ENCODE measurements at regions not wholly inside any gene's neighbourhood (a gene's known extent, or its start where the extent isn't known, plus 50 kb on each side); places are given as distances from the start of the nearest gene placed in this dataset.
A peak's percentile ranks its signal among the peaks of the same experiment; 100 is the strongest.
"Not testable (repeated sequence)": the region's sequence is repeated elsewhere in the genome, so short reads cannot be mapped to it uniquely, and the experiment has no call there.

DNA sequence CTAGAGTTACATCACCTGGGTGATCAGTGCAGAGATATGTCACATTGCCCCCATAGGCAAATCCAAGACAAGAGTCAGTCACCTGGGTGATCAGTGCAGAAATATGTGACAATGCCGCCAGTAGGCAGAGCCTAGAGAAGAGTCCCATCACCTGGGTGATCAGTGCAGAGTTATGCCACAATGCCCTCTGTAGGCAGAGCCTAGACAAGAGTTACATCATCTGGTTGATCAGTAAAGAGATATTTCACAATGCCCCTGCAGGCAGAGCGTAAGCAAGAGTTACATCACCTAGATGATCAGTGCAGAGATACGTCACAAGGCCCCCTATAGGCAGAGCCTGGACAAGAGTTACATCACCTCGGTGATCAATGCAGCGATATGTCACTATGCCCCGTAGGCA is 63.3 kb upstream of the FRG2B start:
- CTCF ChIA-PET; H3K36me3 Mint-ChIP-seq; intact Hi-C loops (cut with micrococcal nuclease); POLR2A ChIA-PET; H3K27me3 ChIP-seq (ENCODE audit: control insufficient read depth in 2 of 2, insufficient read depth in 2 of 2, low read length in 2 of 2); ATAC-seq; H3K4me3 Mint-ChIP-seq; H3K27ac ChIP-seq (ENCODE audit: low read depth, low read length); H3K4me3 ChIP-seq (ENCODE audit: low read length); H3K4me1 ChIP-seq (ENCODE audit: control insufficient read depth in 2 of 2, insufficient read depth in 2 of 2, low read length in 2 of 2); H3K4me1 Mint-ChIP-seq; H3K9me3 ChIP-seq (ENCODE audit: control insufficient read depth in 2 of 3, low read length in 3 of 3); H3K27ac Mint-ChIP-seq; H3K9me3 Mint-ChIP-seq; H3K27me3 Mint-ChIP-seq; H3K36me3 ChIP-seq (ENCODE audit: control insufficient read depth in 2 of 3, insufficient read depth in 3 of 3, low read length in 3 of 3): not testable (repeated sequence)
- DNase-seq = peak in 1 of 9 donors; percentile 13

DNA sequence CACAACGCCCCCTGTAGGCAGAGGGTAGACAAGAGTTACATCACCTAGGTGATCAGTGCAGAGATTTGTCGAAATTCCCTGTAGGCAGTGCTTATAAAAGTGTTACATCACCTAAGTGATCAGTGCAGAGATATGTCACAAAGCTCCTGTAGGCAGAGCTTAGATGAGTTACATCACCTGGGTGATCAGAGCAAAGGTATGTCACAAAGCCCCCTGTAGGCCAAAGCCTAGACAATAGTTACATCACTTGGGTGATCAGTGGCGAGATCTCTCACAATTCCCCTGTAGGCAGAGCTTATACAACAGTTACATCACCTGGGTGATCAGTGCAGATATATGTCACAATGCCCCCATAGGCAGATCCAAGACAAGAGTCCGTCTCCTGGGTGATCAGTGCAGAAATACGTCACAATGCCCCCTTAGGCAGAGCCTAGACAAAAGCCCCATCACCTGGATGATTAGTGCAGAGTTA is 61.9 kb upstream of the FRG2B start:
- H3K9me3 Mint-ChIP-seq; H3K4me3 ChIP-seq (ENCODE audit: low read length); DNase-seq; intact Hi-C loops (cut with micrococcal nuclease); H3K4me1 ChIP-seq (ENCODE audit: control insufficient read depth in 2 of 2, insufficient read depth in 2 of 2, low read length in 2 of 2); H3K9me3 ChIP-seq (ENCODE audit: control insufficient read depth in 2 of 3, low read length in 3 of 3); H3K4me3 Mint-ChIP-seq; POLR2A ChIA-PET; CTCF ChIA-PET; H3K27ac ChIP-seq (ENCODE audit: low read depth, low read length); H3K27ac Mint-ChIP-seq; H3K27me3 Mint-ChIP-seq; H3K36me3 Mint-ChIP-seq; H3K36me3 ChIP-seq (ENCODE audit: control insufficient read depth in 2 of 3, insufficient read depth in 3 of 3, low read length in 3 of 3); H3K27me3 ChIP-seq (ENCODE audit: control insufficient read depth in 2 of 2, insufficient read depth in 2 of 2, low read length in 2 of 2); H3K4me1 Mint-ChIP-seq: not testable (repeated sequence)
- peak; percentile 51 for ATAC-seq

DNA sequence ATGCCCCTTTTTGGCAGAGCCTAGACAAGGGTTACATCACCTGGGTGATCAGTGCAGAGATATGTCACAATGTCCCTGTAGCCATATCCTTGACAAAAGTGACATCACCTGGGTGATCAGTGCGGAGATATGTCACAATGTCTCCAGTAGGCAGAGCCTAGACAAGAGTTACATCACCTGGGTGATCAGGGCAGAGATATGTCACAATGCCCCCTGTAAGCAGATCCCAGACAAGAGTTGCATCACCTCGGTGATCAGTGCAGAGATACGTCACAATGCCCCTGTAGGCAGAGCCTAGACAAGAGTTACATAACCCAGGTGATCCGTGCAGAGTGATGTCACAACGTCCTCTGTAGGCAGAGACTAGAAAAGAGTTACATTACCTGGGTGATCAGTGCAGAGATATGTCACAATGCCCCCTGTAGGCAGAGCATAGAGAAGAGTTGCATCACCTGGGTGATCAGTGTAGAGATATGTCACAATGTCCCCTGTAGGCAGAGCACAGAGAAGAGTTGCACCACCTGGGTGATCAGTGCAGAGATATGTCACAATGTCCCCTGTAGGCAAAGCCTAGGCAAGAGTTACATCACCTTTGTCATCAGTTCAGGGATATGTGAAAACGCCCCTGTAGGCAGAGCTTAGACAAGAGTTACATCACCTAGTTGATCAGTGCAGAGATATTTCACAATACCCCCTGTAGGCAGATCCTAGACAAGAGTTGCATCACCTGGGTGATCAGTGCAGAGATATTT is 61.3 kb upstream of the FRG2B start:
- ATAC-seq = peak; percentile 61
- H3K4me1 Mint-ChIP-seq; intact Hi-C loops (cut with micrococcal nuclease); DNase-seq; H3K36me3 ChIP-seq (ENCODE audit: control insufficient read depth in 2 of 3, insufficient read depth in 3 of 3, low read length in 3 of 3); H3K36me3 Mint-ChIP-seq; H3K27ac Mint-ChIP-seq; CTCF ChIA-PET; H3K27ac ChIP-seq (ENCODE audit: low read depth, low read length); H3K9me3 ChIP-seq (ENCODE audit: control insufficient read depth in 2 of 3, low read length in 3 of 3); H3K27me3 ChIP-seq (ENCODE audit: control insufficient read depth in 2 of 2, insufficient read depth in 2 of 2, low read length in 2 of 2); H3K9me3 Mint-ChIP-seq; H3K4me1 ChIP-seq (ENCODE audit: control insufficient read depth in 2 of 2, insufficient read depth in 2 of 2, low read length in 2 of 2); H3K4me3 ChIP-seq (ENCODE audit: low read length); H3K27me3 Mint-ChIP-seq; H3K4me3 Mint-ChIP-seq; POLR2A ChIA-PET: not testable (repeated sequence)

DNA sequence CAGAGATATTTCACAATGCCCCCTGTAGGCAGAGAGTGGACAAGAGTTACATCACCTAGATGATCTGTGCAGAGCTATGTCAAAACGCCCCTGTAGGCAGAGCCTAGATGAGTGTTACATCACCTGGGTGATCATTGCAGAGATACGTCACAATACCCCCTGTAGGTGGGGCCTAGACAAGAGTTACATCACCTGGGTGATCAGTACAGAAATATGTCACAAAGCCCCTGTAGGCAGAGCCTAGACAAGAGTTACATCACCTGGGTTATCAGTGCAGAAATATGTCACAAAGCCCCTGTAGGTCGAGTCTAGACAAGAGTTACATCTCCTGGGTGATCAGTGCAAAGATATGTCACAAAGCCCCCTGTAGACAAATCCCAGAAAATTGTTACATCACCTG is 60.4 kb upstream of the FRG2B start:
- POLR2A ChIA-PET; H3K9me3 Mint-ChIP-seq; H3K27ac Mint-ChIP-seq; DNase-seq; H3K36me3 ChIP-seq (ENCODE audit: control insufficient read depth in 2 of 3, insufficient read depth in 3 of 3, low read length in 3 of 3); H3K27me3 ChIP-seq (ENCODE audit: control insufficient read depth in 2 of 2, insufficient read depth in 2 of 2, low read length in 2 of 2); H3K27me3 Mint-ChIP-seq; H3K9me3 ChIP-seq (ENCODE audit: control insufficient read depth in 2 of 3, low read length in 3 of 3); H3K4me1 Mint-ChIP-seq; H3K36me3 Mint-ChIP-seq; H3K4me3 ChIP-seq (ENCODE audit: low read length); H3K4me1 ChIP-seq (ENCODE audit: control insufficient read depth in 2 of 2, insufficient read depth in 2 of 2, low read length in 2 of 2); CTCF ChIA-PET; H3K4me3 Mint-ChIP-seq; H3K27ac ChIP-seq (ENCODE audit: low read depth, low read length); intact Hi-C loops (cut with micrococcal nuclease): not testable (repeated sequence)
- peak; percentile 36 for ATAC-seq
